Right lobe of liver (tissue), 6 donors: ENCODE measurements at regions not wholly inside any gene's neighbourhood (a gene's known extent, or its start where the extent isn't known, plus 50 kb on each side); places are given as distances from the start of the nearest gene placed in this dataset.

Experiments
- ATAC-seq, 4 donors: fragments of 200-7000 bp; cut with Tn5 transposase; one replicate each; pipeline ENCODE4 v1.9.1; 2020; ENCODE audit warnings: mild to moderate bottlenecking in 4 of 4, moderate library complexity in 4 of 4
- DNase-seq, 3 donors: peaks; one replicate each; pipeline ENCODE4 v3.0.0-alpha.2; 2020
- H3K27ac ChIP-seq, 3 donors: fragments of 200-600 bp; one replicate each; pipeline ENCODE4 v1.8.0; 2022
- H3K27me3 ChIP-seq, 2 donors: fragments of 200-600 bp; one replicate each; pipeline ENCODE4 v1.8.0; 2022
- H3K36me3 ChIP-seq, 4 donors: fragments of 200-600 bp; sonication (generic) in 1 of 4; one replicate each; pipeline versions ENCODE4 v1.5.1 to v1.8.0; 2017 to 2022; ENCODE audit warnings: control low read depth in 1 of 4
- H3K4me1 ChIP-seq, 4 donors: fragments of 200-600 bp; sonication (generic) in 1 of 4; one replicate each; pipeline versions ENCODE4 v1.5.1 to v1.8.0; 2017 to 2022; ENCODE audit warnings: control low read depth in 1 of 4
- H3K4me3 ChIP-seq, 3 donors: fragments of 200-600 bp; one replicate each; pipeline ENCODE4 v1.8.0; 2022
- H3K9me3 ChIP-seq, 4 donors: fragments of 200-600 bp; sonication (generic) in 1 of 4; one replicate each; pipeline versions ENCODE4 v1.5.1 to v1.8.0; 2017 to 2022; ENCODE audit warnings: control low read depth in 1 of 4
- CTCF ChIP-seq, 4 donors: fragments of 200-600 bp in 3 of 4; fragments of 450-650 bp in 1 of 4; IDR thresholded peaks; one replicate each; pipeline versions ENCODE4 v1.5.1 to v1.8.0; 2016 to 2022; ENCODE audit warnings: antibody characterized with exemption in 4 of 4, mild to moderate bottlenecking in 2 of 4
- POLR2A ChIP-seq: fragments of 450-650 bp; IDR thresholded peaks from one replicate; pipeline ENCODE4 v1.6.1; 2017; ENCODE audit warnings: antibody characterized with exemption, mild to moderate bottlenecking
- WGBS: methylation state at CpG from one replicate; pipeline ENCODE4 v1.1.6; 2018; ENCODE audit warnings: low coverage, low lambda C conversion rate; ENCODE audit not compliant: insufficient coverage; ENCODE audit errors: missing lambda C conversion rate; 5-methylcytosine and 5-hydroxymethylcytosine counted together
- intact Hi-C, 2 donors: fragments of 100-400 bp; cut with DNase I; formaldehyde crosslinking; loops; one replicate each; pipeline versions ENCODE4 v1.11.2 to v1.14.1; 2022
- donor health status: DM: no; HTN: yes; CAD: no.
- donor health status: DM: no; HTN: no; CAD: no.
- donor health status: DM: no; HTN: no; CAD: no.
- donor health status: DM: no; HTN: yes; CAD: no.
- donor health status: DM: no; HTN: yes; CAD: no.

GRCh38 chr4:164229255-164229654 is 524.7 kb upstream of the SMIM31 start:
- no peaks in the 10 kb centered on the region for H3K36me3 ChIP-seq
- TF ChIP-seq CTCF (IDR thresholded peaks at IDR 0.05) (no peak), POLR2A (no peak)
- no peaks in the 10 kb centered on the region for H3K27me3 ChIP-seq
- H3K4me3 ChIP-seq, result no peak overlapping the region
- no peaks in the 10 kb centered on the region for H3K9me3 ChIP-seq
- no peak for ATAC-seq
- intact Hi-C loops, result no loop called here
- DNase-seq, result no peak
- H3K27ac ChIP-seq, result no peak overlapping the region
- H3K4me1 ChIP-seq, result no peaks in the 10 kb centered on the region
- WGBS, result 89% methylated on average over 2 of the region's 2 CpGs

GRCh38 chr4:164239433-164239832 is 514.5 kb upstream of the SMIM31 start:
- Histone ChIP-seq H3K4me3 (no peak overlapping the region), H3K27ac (no peak overlapping the region), H3K4me1 (no peaks in the 10 kb centered on the region), H3K9me3 (no peaks in the 10 kb centered on the region), H3K27me3 (no peaks in the 10 kb centered on the region), H3K36me3 (no peaks in the 10 kb centered on the region)
- DNase-seq (no peak), ATAC-seq (no peak)
- intact Hi-C loops, result no loop called here
- no peak for TF ChIP-seq POLR2A
- TF ChIP-seq CTCF (IDR thresholded peaks at IDR 0.05), result no peak

- Histone ChIP-seq H3K27me3 (no peaks in the 10 kb centered on the region), H3K27ac (no peak overlapping the region), H3K4me1 (no peaks in the 10 kb centered on the region), H3K36me3 (no peaks in the 10 kb centered on the region), H3K9me3 (no peaks in the 10 kb centered on the region), H3K4me3 (no peak overlapping the region)
- DNase-seq (no peak), ATAC-seq (no peak)
- intact Hi-C loops, result no loop called here
- TF ChIP-seq CTCF (IDR thresholded peaks at IDR 0.05) (no peak), POLR2A (no peak)
- 5% methylated on average over 3 of the region's 3 CpGs for WGBS
These were observed 514.0 kb upstream of the SMIM31 start for GRCh38 chr4:164239976-164240375.

- TF ChIP-seq CTCF (IDR thresholded peaks at IDR 0.05), result no peak
- no peak for TF ChIP-seq POLR2A
- WGBS, result 66% methylated on average over 7 of the region's 7 CpGs
- ATAC-seq, result no peak
- Histone ChIP-seq H3K36me3 (no peaks in the 10 kb centered on the region), H3K27me3 (no peaks in the 10 kb centered on the region), H3K27ac (no peak overlapping the region), H3K9me3 (no peaks in the 10 kb centered on the region), H3K4me1 (no peaks in the 10 kb centered on the region), H3K4me3 (no peak overlapping the region)
- intact Hi-C loops, result no loop called here
- DNase-seq, result no peak
These were observed 502.7 kb upstream of the SMIM31 start for GRCh38 chr4:164251257-164251656.

- intact Hi-C loops, result no loop called here
- WGBS, result 10% methylated on average over 1 of the region's 1 CpG
- no peaks in the 10 kb centered on the region for H3K4me1 ChIP-seq
- no peaks in the 10 kb centered on the region for H3K27me3 ChIP-seq
- H3K36me3 ChIP-seq, result no peaks in the 10 kb centered on the region
- no peaks in the 10 kb centered on the region for H3K9me3 ChIP-seq
- ATAC-seq (no peak), DNase-seq (no peak)
- H3K27ac ChIP-seq, result no peak overlapping the region
- H3K4me3 ChIP-seq, result no peak overlapping the region
- TF ChIP-seq CTCF (IDR thresholded peaks at IDR 0.05) (no peak), POLR2A (no peak)
These were observed 501.6 kb upstream of the SMIM31 start for GRCh38 chr4:164252286-164252685.
